OCI-LY3 (cell line): ENCODE measurements at regions not wholly inside any gene's neighbourhood (a gene's known extent, or its start where the extent isn't known, plus 50 kb on each side); places are given as distances from the start of the nearest gene placed in this dataset.

ENCODE experiments used
- EZH2phosphoT487 ChIP-seq: fragments of 200-600 bp; shearing (Covaris generic); IDR thresholded peaks from 2 replicates; pipeline ENCODE4 v1.6.1; 2018; ENCODE audit warnings: antibody characterized with exemption, mixed run types, low read depth
- TF ChIP-seq, protein P1 (sequence below): fragments of 200-600, 300-600 bp; sonication (generic); IDR thresholded peaks from 2 replicates; pipeline ENCODE4 v1.5.1; 2014; ENCODE audit warnings: antibody characterized with exemption, low read length, low read depth

- TF ChIP-seq, protein P1, sequence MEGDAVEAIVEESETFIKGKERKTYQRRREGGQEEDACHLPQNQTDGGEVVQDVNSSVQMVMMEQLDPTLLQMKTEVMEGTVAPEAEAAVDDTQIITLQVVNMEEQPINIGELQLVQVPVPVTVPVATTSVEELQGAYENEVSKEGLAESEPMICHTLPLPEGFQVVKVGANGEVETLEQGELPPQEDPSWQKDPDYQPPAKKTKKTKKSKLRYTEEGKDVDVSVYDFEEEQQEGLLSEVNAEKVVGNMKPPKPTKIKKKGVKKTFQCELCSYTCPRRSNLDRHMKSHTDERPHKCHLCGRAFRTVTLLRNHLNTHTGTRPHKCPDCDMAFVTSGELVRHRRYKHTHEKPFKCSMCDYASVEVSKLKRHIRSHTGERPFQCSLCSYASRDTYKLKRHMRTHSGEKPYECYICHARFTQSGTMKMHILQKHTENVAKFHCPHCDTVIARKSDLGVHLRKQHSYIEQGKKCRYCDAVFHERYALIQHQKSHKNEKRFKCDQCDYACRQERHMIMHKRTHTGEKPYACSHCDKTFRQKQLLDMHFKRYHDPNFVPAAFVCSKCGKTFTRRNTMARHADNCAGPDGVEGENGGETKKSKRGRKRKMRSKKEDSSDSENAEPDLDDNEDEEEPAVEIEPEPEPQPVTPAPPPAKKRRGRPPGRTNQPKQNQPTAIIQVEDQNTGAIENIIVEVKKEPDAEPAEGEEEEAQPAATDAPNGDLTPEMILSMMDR = no peak
- TF ChIP-seq EZH2phosphoT487 = no peak
These were observed 115.5 kb downstream of the LYPLAL1 start for GRCh38 chr1:219289171-219289570.
